NB4 (cell line): ENCODE measurements at regions not wholly inside any gene's neighbourhood (a gene's known extent, or its start where the extent isn't known, plus 50 kb on each side); places are given as distances from the start of the nearest gene placed in this dataset.

Source experiments
- CTCF ChIP-seq: IDR thresholded peaks from one replicate; pipeline ENCODE4 v1.5.1; 2012; ENCODE audit warnings: low read depth, low read length
- MAX ChIP-seq: IDR thresholded peaks from 2 replicates; pipeline ENCODE4 v1.6.1; 2011; ENCODE audit warnings: low read depth, low read length
- POLR2A ChIP-seq: IDR thresholded peaks from 2 replicates; pipeline ENCODE4 v1.6.1; 2011; ENCODE audit warnings: mild to moderate bottlenecking; ENCODE audit not compliant: insufficient read length; ENCODE audit errors: extremely low read depth

DNA sequence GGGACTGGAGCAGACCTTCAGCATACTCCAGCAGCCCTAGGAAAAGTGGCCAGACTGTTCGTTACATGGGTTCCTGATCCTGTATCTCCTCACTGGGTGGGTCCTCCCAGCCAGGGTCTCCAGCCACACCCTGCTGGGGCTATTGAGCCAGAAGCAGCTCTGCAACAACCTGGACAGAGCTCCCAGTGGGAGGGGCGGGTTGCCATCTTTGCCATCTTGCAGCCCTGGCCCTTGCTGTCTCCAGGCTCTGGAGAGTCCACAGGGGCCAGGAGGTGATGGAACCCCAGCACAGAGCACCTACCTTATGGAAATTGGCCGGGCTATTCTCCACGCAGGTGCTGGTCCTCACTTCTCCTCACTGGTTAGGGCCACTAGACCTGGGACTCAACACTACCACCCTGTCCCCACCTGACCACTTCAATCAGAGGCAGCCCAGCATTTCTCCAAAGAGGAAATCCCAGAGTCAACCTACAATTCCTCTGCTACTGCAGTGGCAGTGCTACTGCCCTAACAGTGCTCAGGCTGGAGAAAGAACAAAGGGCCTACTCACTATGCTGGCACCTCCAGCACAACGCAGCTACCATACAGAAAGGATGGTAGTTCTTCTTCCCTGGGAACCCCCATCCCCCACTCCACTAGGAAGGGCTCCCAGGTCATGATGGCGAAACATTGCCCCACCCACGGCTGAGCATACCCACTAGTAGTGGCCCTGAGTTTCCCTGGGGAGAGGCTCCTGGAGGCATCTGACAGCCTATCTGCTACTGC lies 290.2 kb upstream of the NCAM1 start:
- TF ChIP-seq CTCF (no peak), POLR2A (no peak), MAX (no peak)
